A673 (cell line): ENCODE measurements at regions not wholly inside any gene's neighbourhood (a gene's known extent, or its start where the extent isn't known, plus 50 kb on each side); places are given as distances from the start of the nearest gene placed in this dataset.

Source experiments
- BruUV-seq: library from RNA; stranded (reverse); fragments of 400-500 nt; replicated peaks from 2 replicates; lab custom pipeline; 2021; lab: Mats Ljungman, UMichigan
- CTCF ChIA-PET: fragments of 300-600 bp; sonication (Branson Sonifier 250); formaldehyde crosslinking; loops from one replicate; lab custom pipeline; 2022; ENCODE audit warnings: antibody characterized with exemption; lab: Charles Lee
- POLR2A ChIA-PET: fragments of 300-600 bp; sonication (Branson Sonifier 250); formaldehyde crosslinking; loops from one replicate; lab custom pipeline; 2022; ENCODE audit warnings: antibody characterized with exemption; ENCODE audit not compliant: low non-redundant PET; lab: Charles Lee
- DNase-seq: peaks from one replicate; pipeline ENCODE4 v3.0.0-alpha.2; 2015; ENCODE audit warnings: low spot score
- H3K27ac ChIP-seq: fragments of 200-600 bp; sonication (generic); 2 replicates; pipeline ENCODE4 v1.5.1; 2016; ENCODE audit warnings: mixed run types, low read depth, mild to moderate bottlenecking, mixed read lengths, antibody characterized with exemption, low read length; ENCODE audit not compliant: poor library complexity, severe bottlenecking
- H3K27me3 ChIP-seq: fragments of 200-600 bp; sonication (generic); replicated peaks from 2 replicates; pipeline ENCODE4 v1.6.1; 2017; ENCODE audit warnings: mixed run types, low read depth, mild to moderate bottlenecking, mixed read lengths, antibody characterized with exemption, low read length; ENCODE audit not compliant: insufficient read depth, poor library complexity
- H3K36me3 ChIP-seq: fragments of 200-600 bp; sonication (generic); 2 replicates; pipeline ENCODE4 v1.6.1; 2016; ENCODE audit warnings: mixed run types, mild to moderate bottlenecking, mixed read lengths, antibody characterized with exemption, low read length; ENCODE audit not compliant: insufficient read depth, poor library complexity, severe bottlenecking
- H3K4me1 ChIP-seq: fragments of 200-600 bp; sonication (generic); 2 replicates; pipeline ENCODE4 v1.6.1; 2017; ENCODE audit warnings: mixed run types, mild to moderate bottlenecking, mixed read lengths, antibody characterized with exemption, low read length; ENCODE audit not compliant: insufficient read depth, poor library complexity, severe bottlenecking
- H3K4me3 ChIP-seq: fragments of 200-600 bp; sonication (generic); 2 replicates; pipeline ENCODE4 v1.5.1; 2016; ENCODE audit warnings: low read depth, mixed run types, mild to moderate bottlenecking, mixed read lengths, low read length; ENCODE audit not compliant: poor library complexity, severe bottlenecking
- H3K9me3 ChIP-seq: fragments of 200-600 bp; sonication (generic); 2 replicates; pipeline ENCODE4 v1.6.1; 2016; ENCODE audit warnings: mixed run types, low read depth, mild to moderate bottlenecking, mixed read lengths, antibody characterized with exemption, low read length; ENCODE audit not compliant: poor library complexity, severe bottlenecking
- CTCF ChIP-seq: fragments of 300-800, 200-600 bp; sonication (generic); conservative IDR thresholded peaks from 2 replicates; pipeline ENCODE4 v1.5.1; 2017; ENCODE audit warnings: low read depth, mild to moderate bottlenecking, antibody characterized with exemption, low read length, moderate library complexity, mixed read lengths
- EZH2 ChIP-seq: fragments of 200-600 bp; sonication (generic); IDR thresholded peaks from 2 replicates; pipeline ENCODE4 v1.6.1; 2017; ENCODE audit warnings: borderline replicate concordance, low read depth, mild to moderate bottlenecking, mixed read lengths, antibody characterized with exemption, low read length; ENCODE audit not compliant: poor library complexity, severe bottlenecking
- intact Hi-C: fragments of 100-400 bp; cut with micrococcal nuclease; formaldehyde crosslinking; loops from one replicate; pipeline ENCODE4 v1.10.0; 2022; ENCODE audit not compliant: unreplicated experiment

GRCh38 chr2:6010163-6010562 lies 318.0 kb downstream of the SOX11 start:
- Histone ChIP-seq H3K36me3 (no peaks in the 10 kb centered on the region), H3K27ac (no peak overlapping the region), H3K4me1 (peaks cover 7% of the 10 kb centered on the region), H3K27me3 (no peaks in the 10 kb centered on the region), H3K4me3 (no peak overlapping the region), H3K9me3 (no peaks in the 10 kb centered on the region)
- BruUV-seq, result no TSS peak
- CTCF ChIA-PET, result no interaction called here
- TF ChIP-seq CTCF, result no peak
- TF ChIP-seq EZH2, result no peak
- POLR2A ChIA-PET, result interaction anchor here (0.6 kb wide), 1 partner anchor 928 kb away, joined by 16 read pairs; no protein-coding TSS in a partner anchor
- no peak for DNase-seq
- intact Hi-C loops, result no loop called here

- peak; percentile 60 for DNase-seq
- POLR2A ChIA-PET, result no interaction called here
- no peaks in the 10 kb centered on the region for H3K36me3 ChIP-seq
- no peaks in the 10 kb centered on the region for H3K27me3 ChIP-seq
- H3K27ac ChIP-seq, result no peak overlapping the region
- no peak overlapping the region for H3K4me3 ChIP-seq
- intact Hi-C loops, result no loop called here
- TF ChIP-seq EZH2 (no peak), CTCF (no peak)
- H3K9me3 ChIP-seq, result no peaks in the 10 kb centered on the region
- BruUV-seq, result no TSS peak
- CTCF ChIA-PET, result no interaction called here
- peaks cover 7% of the 10 kb centered on the region for H3K4me1 ChIP-seq
Measured at GRCh38 chr2:6011921-6012320, 319.7 kb downstream of the SOX11 start.

DNA sequence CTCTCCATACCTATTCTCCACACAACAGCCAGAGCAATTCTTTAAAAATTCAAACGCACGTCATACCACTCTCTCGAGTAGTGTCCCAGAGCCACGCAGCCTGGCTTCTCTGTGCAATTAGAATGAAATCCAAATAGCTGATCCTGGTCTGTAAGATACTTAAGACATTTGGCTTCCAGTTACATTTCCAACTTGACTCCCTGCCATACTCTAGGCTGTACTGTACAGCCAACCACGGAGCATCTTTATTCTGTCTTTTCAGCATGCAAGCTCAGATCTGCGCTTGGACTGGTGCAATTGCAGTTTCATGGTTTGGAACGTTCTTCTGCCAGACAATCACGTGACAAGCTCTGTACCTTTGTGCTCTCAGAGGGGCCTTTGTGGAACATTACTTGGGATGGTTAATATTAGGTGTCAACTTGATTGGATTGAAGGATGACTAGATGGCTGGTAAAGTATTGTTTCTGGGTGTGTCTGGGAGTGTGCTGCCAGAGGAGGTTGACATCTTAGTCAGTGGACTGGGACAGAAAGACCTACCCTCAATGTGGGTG lies 325.6 kb downstream of the SOX11 start:
- no TSS peak for BruUV-seq
- intact Hi-C loops, result no loop called here
- CTCF ChIA-PET, result no interaction called here

More for the DNA sequence above, 325.6 kb downstream of the SOX11 start:
- Histone ChIP-seq H3K4me1 (no peaks in the 10 kb centered on the region), H3K9me3 (no peaks in the 10 kb centered on the region), H3K4me3 (no peak overlapping the region), H3K27me3 (no peaks in the 10 kb centered on the region), H3K36me3 (no peaks in the 10 kb centered on the region), H3K27ac (no peak overlapping the region)
- POLR2A ChIA-PET, result no interaction called here
- DNase-seq, result no peak
- no peak for TF ChIP-seq EZH2
- no peak for TF ChIP-seq CTCF
